Upper lobe of right lung (tissue), 1 donor: ENCODE measurements at regions not wholly inside any gene's neighbourhood (a gene's known extent, or its start where the extent isn't known, plus 50 kb on each side); places are given as distances from the start of the nearest gene placed in this dataset.

Experiments
- ATAC-seq: fragments of 200-7000 bp; cut with Tn5 transposase; one replicate; pipeline ENCODE4 v1.9.1; 2020; ENCODE audit warnings: mild to moderate bottlenecking, moderate library complexity
- DNase-seq: peaks from one replicate; pipeline ENCODE4 v3.0.0-alpha.2; 2020
- H3K27ac ChIP-seq: fragments of 200-600 bp; one replicate; pipeline ENCODE4 v1.8.0; 2022
- H3K27me3 ChIP-seq: fragments of 200-600 bp; one replicate; pipeline ENCODE4 v1.8.0; 2022; ENCODE audit warnings: mild to moderate bottlenecking
- H3K36me3 ChIP-seq: fragments of 200-600 bp; one replicate; pipeline ENCODE4 v1.8.0; 2022
- H3K4me1 ChIP-seq: fragments of 200-600 bp; one replicate; pipeline ENCODE4 v1.8.0; 2022
- H3K4me3 ChIP-seq: fragments of 200-600 bp; one replicate; pipeline ENCODE4 v1.8.0; 2022; ENCODE audit warnings: mild to moderate bottlenecking
- H3K9me3 ChIP-seq: fragments of 200-600 bp; one replicate; pipeline ENCODE4 v1.8.0; 2022
- CTCF ChIP-seq: fragments of 200-600 bp; IDR thresholded peaks from one replicate; pipeline ENCODE4 v1.8.0; 2022; ENCODE audit warnings: antibody characterized with exemption
- intact Hi-C: fragments of 100-400 bp; cut with DNase I; formaldehyde crosslinking; loops from one replicate; pipeline ENCODE4 v1.11.0; 2022
- donor health status: DM: no; HTN: yes; CAD: no; lungs with severe emphysema.

GRCh38 chr11:80815752-80816453, 1375.1 kb upstream of the TENM4 start:
- Histone ChIP-seq H3K9me3 (no peaks in the 10 kb centered on the region), H3K4me3 (no peak overlapping the region), H3K27ac (no peak overlapping the region), H3K4me1 (no peaks in the 10 kb centered on the region), H3K27me3 (no peaks in the 10 kb centered on the region), H3K36me3 (no peaks in the 10 kb centered on the region)
- no peak for DNase-seq
- no peak for ATAC-seq
- intact Hi-C loops = no loop called here
- no peak for TF ChIP-seq CTCF

- no peak for TF ChIP-seq CTCF
- Histone ChIP-seq H3K27ac (no peak overlapping the region), H3K9me3 (no peaks in the 10 kb centered on the region), H3K4me1 (no peaks in the 10 kb centered on the region), H3K27me3 (no peaks in the 10 kb centered on the region), H3K4me3 (no peak overlapping the region), H3K36me3 (no peaks in the 10 kb centered on the region)
- ATAC-seq = no peak
- intact Hi-C loops = no loop called here
- DNase-seq = no peak
Observed at GRCh38 chr11:80814813-80815212, 1374.0 kb upstream of the TENM4 start.

- no peaks in the 10 kb centered on the region for H3K9me3 ChIP-seq
- no peaks in the 10 kb centered on the region for H3K27me3 ChIP-seq
- no peak for TF ChIP-seq CTCF
- no peak overlapping the region for H3K4me3 ChIP-seq
- no peaks in the 10 kb centered on the region for H3K36me3 ChIP-seq
- DNase-seq (no peak), ATAC-seq (no peak)
- H3K4me1 ChIP-seq = no peaks in the 10 kb centered on the region
- intact Hi-C loops = no loop called here
- no peak overlapping the region for H3K27ac ChIP-seq
Observed at GRCh38 chr11:80810695-80811094, 1369.9 kb upstream of the TENM4 start.

GRCh38 chr11:80798174-80798573, 1357.3 kb upstream of the TENM4 start:
- H3K4me3 ChIP-seq = no peak overlapping the region
- H3K27me3 ChIP-seq = no peaks in the 10 kb centered on the region
- H3K4me1 ChIP-seq = no peaks in the 10 kb centered on the region
- intact Hi-C loops = no loop called here
- no peak overlapping the region for H3K27ac ChIP-seq
- ATAC-seq (no peak), DNase-seq (no peak)
- H3K9me3 ChIP-seq = no peaks in the 10 kb centered on the region
- TF ChIP-seq CTCF = no peak
- H3K36me3 ChIP-seq = no peaks in the 10 kb centered on the region

- no peak for ATAC-seq
- no peak for TF ChIP-seq CTCF
- intact Hi-C loops = no loop called here
- DNase-seq = no peak
- Histone ChIP-seq H3K27ac (no peak overlapping the region), H3K27me3 (no peaks in the 10 kb centered on the region), H3K4me1 (no peaks in the 10 kb centered on the region), H3K4me3 (no peak overlapping the region), H3K9me3 (no peaks in the 10 kb centered on the region), H3K36me3 (no peaks in the 10 kb centered on the region)
Observed at GRCh38 chr11:80783561-80783960, 1342.7 kb upstream of the TENM4 start.
